ENCODE measurements at regions not wholly inside any gene's neighbourhood (a gene's known extent, or its start where the extent isn't known, plus 50 kb on each side); places are given as distances from the start of the nearest gene placed in this dataset.

GRCh38 chr1:199956005-199956404 is 71.5 kb upstream of the NR5A2 start:
- Histone ChIP-seq H3K27me3 (ENCODE audit: low read length) (no peaks in the 10 kb centered on the region), H2AFZ (ENCODE audit: low read depth, low read length, severe bottlenecking) (no peak overlapping the region), H3K27ac (ENCODE audit: low read depth, low read length) (no peak overlapping the region), H4K20me1 (ENCODE audit: low read depth, low read length) (no peaks in the 10 kb centered on the region), H3K36me3 (ENCODE audit: low read length) (no peaks in the 10 kb centered on the region), H3K9ac (ENCODE audit: low read length) (no peak overlapping the region), H3K9me3 (ENCODE audit: insufficient read depth, low read length) (no peaks in the 10 kb centered on the region), H3K4me3 (ENCODE audit: insufficient read depth, low read length, poor library complexity, severe bottlenecking) (no peak overlapping the region), H3F3A (ENCODE audit: insufficient read depth) (no peaks in the 10 kb centered on the region), H3K9me2 (replicated peaks; ENCODE audit: insufficient read depth, low read length) (no peaks in the 10 kb centered on the region), H3K4me2 (ENCODE audit: low read depth, low read length, poor library complexity, severe bottlenecking) (no peak overlapping the region), H3K79me2 (ENCODE audit: insufficient read depth, low read length) (no peaks in the 10 kb centered on the region)
- TF ChIP-seq EZH2phosphoT487 (conservative IDR thresholded peaks at IDR 0.05; ENCODE audit: low read length) (no peak), CTCF (IDR thresholded peaks at IDR 0.05; ENCODE audit: insufficient read depth, low read length, poor library complexity, severe bottlenecking) (no peak)

GRCh38 chr1:199959033-199959774 is 68.3 kb upstream of the NR5A2 start:
- H3K9ac ChIP-seq (ENCODE audit: low read length): no peak overlapping the region
- no peaks in the 10 kb centered on the region for H3K9me2 ChIP-seq (replicated peaks; ENCODE audit: insufficient read depth, low read length)
- no peak overlapping the region for H3K27ac ChIP-seq (ENCODE audit: low read depth, low read length)
- H3K4me3 ChIP-seq (ENCODE audit: insufficient read depth, low read length, poor library complexity, severe bottlenecking): no peak overlapping the region
- H3F3A ChIP-seq (ENCODE audit: insufficient read depth): no peaks in the 10 kb centered on the region
- no peaks in the 10 kb centered on the region for H3K9me3 ChIP-seq (ENCODE audit: insufficient read depth, low read length)
- H3K4me2 ChIP-seq (ENCODE audit: low read depth, low read length, poor library complexity, severe bottlenecking): no peak overlapping the region
- no peaks in the 10 kb centered on the region for H3K36me3 ChIP-seq (ENCODE audit: low read length)
- H2AFZ ChIP-seq (ENCODE audit: low read depth, low read length, severe bottlenecking): no peak overlapping the region
- H3K79me2 ChIP-seq (ENCODE audit: insufficient read depth, low read length): no peaks in the 10 kb centered on the region
- no peaks in the 10 kb centered on the region for H4K20me1 ChIP-seq (ENCODE audit: low read depth, low read length)
- no peaks in the 10 kb centered on the region for H3K27me3 ChIP-seq (ENCODE audit: low read length)
- TF ChIP-seq EZH2phosphoT487 (conservative IDR thresholded peaks at IDR 0.05; ENCODE audit: low read length) (no peak), CTCF (IDR thresholded peaks at IDR 0.05; ENCODE audit: insufficient read depth, low read length, poor library complexity, severe bottlenecking) (no peak)

GRCh38 chr1:199959775-199960110 is 67.8 kb upstream of the NR5A2 start:
- H3K36me3 ChIP-seq (ENCODE audit: low read length): no peaks in the 10 kb centered on the region
- H3K4me3 ChIP-seq (ENCODE audit: insufficient read depth, low read length, poor library complexity, severe bottlenecking): no peak overlapping the region
- H3K27me3 ChIP-seq (ENCODE audit: low read length): no peaks in the 10 kb centered on the region
- no peak overlapping the region for H3K9ac ChIP-seq (ENCODE audit: low read length)
- no peaks in the 10 kb centered on the region for H3F3A ChIP-seq (ENCODE audit: insufficient read depth)
- H4K20me1 ChIP-seq (ENCODE audit: low read depth, low read length): no peaks in the 10 kb centered on the region
- TF ChIP-seq CTCF (IDR thresholded peaks at IDR 0.05; ENCODE audit: insufficient read depth, low read length, poor library complexity, severe bottlenecking) (no peak), EZH2phosphoT487 (conservative IDR thresholded peaks at IDR 0.05; ENCODE audit: low read length) (no peak)
- H3K27ac ChIP-seq (ENCODE audit: low read depth, low read length): no peak overlapping the region
- H3K4me2 ChIP-seq (ENCODE audit: low read depth, low read length, poor library complexity, severe bottlenecking): no peak overlapping the region
- H2AFZ ChIP-seq (ENCODE audit: low read depth, low read length, severe bottlenecking): no peak overlapping the region
- H3K79me2 ChIP-seq (ENCODE audit: insufficient read depth, low read length): no peaks in the 10 kb centered on the region
- no peaks in the 10 kb centered on the region for H3K9me2 ChIP-seq (replicated peaks; ENCODE audit: insufficient read depth, low read length)
- no peaks in the 10 kb centered on the region for H3K9me3 ChIP-seq (ENCODE audit: insufficient read depth, low read length)
